ENCODE measurements at regions not wholly inside any gene's neighbourhood (a gene's known extent, or its start where the extent isn't known, plus 50 kb on each side); places are given as distances from the start of the nearest gene placed in this dataset.

DNA sequence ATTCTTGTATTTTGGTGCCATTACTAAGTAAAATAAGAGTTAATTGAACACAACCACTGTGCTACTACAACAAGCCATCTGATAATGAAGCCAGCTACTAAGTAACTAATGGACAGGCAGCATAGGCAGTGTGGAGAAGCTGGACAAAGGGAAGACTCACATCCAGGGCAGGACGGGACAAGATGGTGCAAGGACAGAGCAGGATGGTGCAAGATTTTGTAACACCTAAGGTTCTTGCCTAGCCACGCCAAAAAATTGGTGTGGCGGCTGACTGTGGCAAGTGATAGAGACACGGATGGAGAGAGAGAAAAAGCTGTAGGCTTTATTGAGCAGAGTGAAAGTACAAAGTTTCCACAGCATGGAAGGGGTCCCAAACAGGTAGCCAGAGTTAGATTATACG lies 114.0 kb upstream of the VANGL1 start (continued):
- TF ChIP-seq PRDM10 (tag by site-specific recombination; IDR thresholded peaks at IDR 0.05) (no peak), ZNF555 (tag by site-specific recombination; conservative IDR thresholded peaks at IDR 0.05) (no peak), ZNF701 (tag by site-specific recombination; IDR thresholded peaks at IDR 0.05) (no peak), ZSCAN30 (tag by site-specific recombination; IDR thresholded peaks at IDR 0.05) (no peak)

DNA sequence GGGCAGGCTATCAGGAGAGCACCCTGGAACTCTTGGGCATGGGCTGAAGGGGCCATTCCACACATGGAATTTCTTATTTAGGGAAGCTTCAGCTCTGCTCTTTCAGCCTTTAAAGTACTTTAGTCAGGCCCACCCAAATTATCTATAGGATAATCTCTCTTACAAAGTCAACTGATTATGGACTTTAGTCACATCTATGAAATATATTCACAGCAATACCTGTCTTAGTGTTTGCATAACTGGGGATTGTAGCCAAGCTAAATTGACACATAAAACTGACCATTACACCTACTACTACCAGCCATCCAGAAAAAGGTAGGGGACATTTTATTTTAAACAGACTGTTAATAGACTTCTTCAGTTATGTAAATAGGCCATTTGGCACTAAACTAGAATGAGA lies 114.9 kb upstream of the VANGL1 start:
- Histone ChIP-seq H3K9me3 (ENCODE audit: control insufficient read depth, insufficient read depth, low read depth, low read length) (no peaks in the 10 kb centered on the region), H3K4me3 (ENCODE audit: low read depth, low read length) (no peak overlapping the region), H3K4me1 (ENCODE audit: control insufficient read depth, insufficient read depth, low read length) (no peaks in the 10 kb centered on the region), H3K27ac (ENCODE audit: extremely low read depth, low read depth, low read length) (no peak overlapping the region), H3K36me3 (ENCODE audit: control insufficient read depth in 2 of 2, insufficient read depth in 1 of 2, low read length in 2 of 2) (no peaks in the 10 kb centered on the region)
- TF ChIP-seq KLF9 (tag by site-specific recombination; IDR thresholded peaks at IDR 0.05; ENCODE audit: low read depth) (no peak), ZNF426 (tag by site-specific recombination; IDR thresholded peaks at IDR 0.05) (no peak), SCRT1 (tag by site-specific recombination; IDR thresholded peaks at IDR 0.05; ENCODE audit: borderline replicate concordance) (no peak), ZBTB21 (tag by site-specific recombination; IDR thresholded peaks at IDR 0.05) (no peak), REPIN1 (tag by site-specific recombination; IDR thresholded peaks at IDR 0.05; ENCODE audit: low read depth) (no peak), MZF1 (tag by site-specific recombination; IDR thresholded peaks at IDR 0.05; ENCODE audit: borderline replicate concordance) (no peak), ZNF121 (tag by site-specific recombination; IDR thresholded peaks at IDR 0.05) (no peak), ZSCAN4 (tag by site-specific recombination; IDR thresholded peaks at IDR 0.05) (no peak), ZNF394 (tag by site-specific recombination; IDR thresholded peaks at IDR 0.05; ENCODE audit: borderline replicate concordance) (no peak), ZNF174 (tag by site-specific recombination; IDR thresholded peaks at IDR 0.05) (no peak)
- TF ChIP-seq, protein P1, sequence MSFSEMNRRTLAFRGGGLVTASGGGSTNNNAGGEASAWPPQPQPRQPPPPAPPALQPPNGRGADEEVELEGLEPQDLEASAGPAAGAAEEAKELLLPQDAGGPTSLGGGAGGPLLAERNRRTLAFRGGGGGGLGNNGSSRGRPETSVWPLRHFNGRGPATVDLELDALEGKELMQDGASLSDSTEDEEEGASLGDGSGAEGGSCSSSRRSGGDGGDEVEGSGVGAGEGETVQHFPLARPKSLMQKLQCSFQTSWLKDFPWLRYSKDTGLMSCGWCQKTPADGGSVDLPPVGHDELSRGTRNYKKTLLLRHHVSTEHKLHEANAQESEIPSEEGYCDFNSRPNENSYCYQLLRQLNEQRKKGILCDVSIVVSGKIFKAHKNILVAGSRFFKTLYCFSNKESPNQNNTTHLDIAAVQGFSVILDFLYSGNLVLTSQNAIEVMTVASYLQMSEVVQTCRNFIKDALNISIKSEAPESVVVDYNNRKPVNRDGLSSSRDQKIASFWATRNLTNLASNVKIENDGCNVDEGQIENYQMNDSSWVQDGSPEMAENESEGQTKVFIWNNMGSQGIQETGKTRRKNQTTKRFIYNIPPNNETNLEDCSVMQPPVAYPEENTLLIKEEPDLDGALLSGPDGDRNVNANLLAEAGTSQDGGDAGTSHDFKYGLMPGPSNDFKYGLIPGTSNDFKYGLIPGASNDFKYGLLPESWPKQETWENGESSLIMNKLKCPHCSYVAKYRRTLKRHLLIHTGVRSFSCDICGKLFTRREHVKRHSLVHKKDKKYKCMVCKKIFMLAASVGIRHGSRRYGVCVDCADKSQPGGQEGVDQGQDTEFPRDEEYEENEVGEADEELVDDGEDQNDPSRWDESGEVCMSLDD (tag by site-specific recombination; IDR thresholded peaks at IDR 0.05), result no peak
- POLR2A ChIA-PET, result no interaction called here
- CTCF ChIA-PET, result interaction anchor here (0.6 kb wide), 1 partner anchor 18 kb away, joined by 4 read pairs; no protein-coding TSS in a partner anchor

GRCh38 chr1:115524236-115524635 lies 117.5 kb upstream of the VANGL1 start:
- POLR2A ChIA-PET, result interaction anchor here (0.5 to 0.7 kb wide), 2 partner anchors 20 to 130 kb away, joined by 3 to 4 read pairs; no protein-coding TSS in a partner anchor
- no peaks in the 10 kb centered on the region for H3K9me3 ChIP-seq (ENCODE audit: control insufficient read depth, insufficient read depth, low read depth, low read length)
- CTCF ChIA-PET, result interaction anchor here (0.7 to 1.0 kb wide), 2 partner anchors 19 to 55 kb away, joined by 3 to 4 read pairs; no protein-coding TSS in a partner anchor
- H3K4me3 ChIP-seq (ENCODE audit: low read depth, low read length), result no peak overlapping the region
- no peak overlapping the region for H3K27ac ChIP-seq (ENCODE audit: extremely low read depth, low read depth, low read length)
- no peaks in the 10 kb centered on the region for H3K36me3 ChIP-seq (ENCODE audit: control insufficient read depth in 2 of 2, insufficient read depth in 1 of 2, low read length in 2 of 2)
- H3K4me1 ChIP-seq (ENCODE audit: control insufficient read depth, insufficient read depth, low read length), result no peaks in the 10 kb centered on the region
- TF ChIP-seq HOXD13 (CRISPR knock-in tag; IDR thresholded peaks at IDR 0.05; ENCODE audit: borderline replicate concordance) (no peak), ZNF623 (tag by site-specific recombination; IDR thresholded peaks at IDR 0.05) (no peak), ZNF202 (tag by site-specific recombination; IDR thresholded peaks at IDR 0.05; ENCODE audit: borderline replicate concordance) (no peak), ZNF48 (tag by site-specific recombination; IDR thresholded peaks at IDR 0.05) (no peak), GLIS2 (tag by site-specific recombination; IDR thresholded peaks at IDR 0.05) (no peak)
- TF ChIP-seq, protein P2, sequence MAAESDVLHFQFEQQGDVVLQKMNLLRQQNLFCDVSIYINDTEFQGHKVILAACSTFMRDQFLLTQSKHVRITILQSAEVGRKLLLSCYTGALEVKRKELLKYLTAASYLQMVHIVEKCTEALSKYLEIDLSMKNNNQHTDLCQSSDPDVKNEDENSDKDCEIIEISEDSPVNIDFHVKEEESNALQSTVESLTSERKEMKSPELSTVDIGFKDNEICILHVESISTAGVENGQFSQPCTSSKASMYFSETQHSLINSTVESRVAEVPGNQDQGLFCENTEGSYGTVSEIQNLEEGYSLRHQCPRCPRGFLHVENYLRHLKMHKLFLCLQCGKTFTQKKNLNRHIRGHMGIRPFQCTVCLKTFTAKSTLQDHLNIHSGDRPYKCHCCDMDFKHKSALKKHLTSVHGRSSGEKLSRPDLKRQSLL (tag by site-specific recombination; IDR thresholded peaks at IDR 0.05), result no peak
- TF ChIP-seq, protein P3, sequence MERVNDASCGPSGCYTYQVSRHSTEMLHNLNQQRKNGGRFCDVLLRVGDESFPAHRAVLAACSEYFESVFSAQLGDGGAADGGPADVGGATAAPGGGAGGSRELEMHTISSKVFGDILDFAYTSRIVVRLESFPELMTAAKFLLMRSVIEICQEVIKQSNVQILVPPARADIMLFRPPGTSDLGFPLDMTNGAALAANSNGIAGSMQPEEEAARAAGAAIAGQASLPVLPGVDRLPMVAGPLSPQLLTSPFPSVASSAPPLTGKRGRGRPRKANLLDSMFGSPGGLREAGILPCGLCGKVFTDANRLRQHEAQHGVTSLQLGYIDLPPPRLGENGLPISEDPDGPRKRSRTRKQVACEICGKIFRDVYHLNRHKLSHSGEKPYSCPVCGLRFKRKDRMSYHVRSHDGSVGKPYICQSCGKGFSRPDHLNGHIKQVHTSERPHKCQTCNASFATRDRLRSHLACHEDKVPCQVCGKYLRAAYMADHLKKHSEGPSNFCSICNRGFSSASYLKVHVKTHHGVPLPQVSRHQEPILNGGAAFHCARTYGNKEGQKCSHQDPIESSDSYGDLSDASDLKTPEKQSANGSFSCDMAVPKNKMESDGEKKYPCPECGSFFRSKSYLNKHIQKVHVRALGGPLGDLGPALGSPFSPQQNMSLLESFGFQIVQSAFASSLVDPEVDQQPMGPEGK (tag by site-specific recombination; IDR thresholded peaks at IDR 0.05), result no peak
